ENCODE measurements at regions not wholly inside any gene's neighbourhood (a gene's known extent, or its start where the extent isn't known, plus 50 kb on each side); places are given as distances from the start of the nearest gene placed in this dataset.

- TF ChIP-seq CTCF (IDR thresholded peaks at IDR 0.05) (no peak), POLR2AphosphoS5 (IDR thresholded peaks at IDR 0.05) (no peak)
Observed at GRCh38 chr4:89619206-89619962, 217.6 kb downstream of the SNCA start.
